Left lobe of liver (tissue), 2 donors: ENCODE measurements at regions not wholly inside any gene's neighbourhood (a gene's known extent, or its start where the extent isn't known, plus 50 kb on each side); places are given as distances from the start of the nearest gene placed in this dataset.
A peak's percentile ranks its signal among the peaks of the same experiment; 100 is the strongest.

ENCODE experiments used
- ATAC-seq: fragments of 200-7000 bp; cut with Tn5 transposase; one replicate; pipeline ENCODE4 v1.9.1; 2020; ENCODE audit warnings: mild to moderate bottlenecking, moderate library complexity
- DNase-seq: peaks from one replicate; pipeline ENCODE4 v3.0.0-alpha.2; 2020; ENCODE audit warnings: low spot score
- donor health status: DM: no; HTN: no; CAD: no; lungs with moderate emphysema.
- donor health status: DM: no; HTN: yes; CAD: no.

GRCh38 chrX:51798701-51799100 is 55.5 kb downstream of the GSPT2 start:
- no peak for DNase-seq
- ATAC-seq: no peak

- peak; percentile 58 for DNase-seq
- peak; percentile 97 for ATAC-seq
Observed at GRCh38 chrX:51802917-51803688, 59.9 kb downstream of the GSPT2 start.

- ATAC-seq (no peak), DNase-seq (no peak)
Observed at GRCh38 chrX:51803833-51804232, 60.6 kb downstream of the GSPT2 start.

- DNase-seq (no peak), ATAC-seq (no peak)
Observed at GRCh38 chrX:51804741-51805140, 61.5 kb downstream of the GSPT2 start.

- no peak for ATAC-seq
Observed at GRCh38 chrX:51813886-51814460, 70.7 kb downstream of the GSPT2 start.

GRCh38 chrX:51824061-51824460 is 69.4 kb upstream of the MAGED1 start:
- DNase-seq (no peak), ATAC-seq (no peak)

More at GRCh38 chrX:51813886-51814460, 70.7 kb downstream of the GSPT2 start:
- DNase-seq: no peak

- ATAC-seq (no peak), DNase-seq (no peak)
Observed at GRCh38 chrX:51825436-51825835, 68.0 kb upstream of the MAGED1 start.

GRCh38 chrX:51834076-51834475 is 59.3 kb upstream of the MAGED1 start:
- ATAC-seq (no peak), DNase-seq (no peak)

GRCh38 chrX:51836823-51837222 is 56.6 kb upstream of the MAGED1 start:
- ATAC-seq: no peak

GRCh38 chrX:51837451-51837850 is 56.0 kb upstream of the MAGED1 start:
- ATAC-seq: no peak

More at GRCh38 chrX:51836823-51837222, 56.6 kb upstream of the MAGED1 start:
- DNase-seq: no peak

GRCh38 chrX:51837921-51838320 is 55.5 kb upstream of the MAGED1 start:
- DNase-seq (no peak), ATAC-seq (no peak)

More at GRCh38 chrX:51837451-51837850, 56.0 kb upstream of the MAGED1 start:
- DNase-seq: no peak
